Natural killer cell (primary cell): ENCODE measurements at regions not wholly inside any gene's neighbourhood (a gene's known extent, or its start where the extent isn't known, plus 50 kb on each side); places are given as distances from the start of the nearest gene placed in this dataset.

ENCODE experiments used
- ATAC-seq, 3 donors: fragments of 150-1000 bp in 2 of 3; fragments of 200-7000 bp in 1 of 3; cut with Tn5 transposase; 1 replicate in 1 of 3; 2 replicates in 2 of 3; pipeline ENCODE4 v1.10.0; 2021; ENCODE audit warnings: mild to moderate bottlenecking in 2 of 3, moderate library complexity in 2 of 3
- DNase-seq, 2 donors: peaks; one replicate each; pipeline versions ENCODE4 v3.0.0 to v3.0.0-alpha.2; 2013 to 2021; ENCODE audit warnings: mixed read lengths in 1 of 2
- H3K27ac ChIP-seq: one replicate; pipeline ENCODE4 v1.5.1; 2013; ENCODE audit warnings: mild to moderate bottlenecking, low read length
- H3K27me3 ChIP-seq: one replicate; pipeline ENCODE4 v1.6.1; 2013; ENCODE audit warnings: low read length; ENCODE audit not compliant: control insufficient read depth, insufficient read depth
- H3K36me3 ChIP-seq: one replicate; pipeline ENCODE4 v1.6.1; 2013; ENCODE audit warnings: low read length; ENCODE audit not compliant: control insufficient read depth, insufficient read depth
- H3K4me1 ChIP-seq: one replicate; pipeline ENCODE4 v1.6.1; 2013; ENCODE audit warnings: low read length; ENCODE audit not compliant: control insufficient read depth, insufficient read depth
- H3K4me3 ChIP-seq: one replicate; pipeline ENCODE4 v1.5.1; 2013; ENCODE audit warnings: low read length
- H3K9me3 ChIP-seq: one replicate; pipeline ENCODE4 v1.6.1; 2013; ENCODE audit warnings: low read length; ENCODE audit not compliant: control insufficient read depth, insufficient read depth
- H3K27ac Mint-ChIP-seq, 2 donors: one replicate each; pipeline ENCODE4 v1.8.0; 2022; ENCODE audit warnings: mild to moderate bottlenecking in 2 of 2, mixed read lengths in 2 of 2, moderate library complexity in 1 of 2
- H3K27me3 Mint-ChIP-seq, 2 donors: one replicate each; pipeline ENCODE4 v1.8.0; 2022; ENCODE audit warnings: low read depth in 2 of 2, mixed read lengths in 2 of 2
- H3K36me3 Mint-ChIP-seq: one replicate; pipeline ENCODE4 v1.8.0; 2022; ENCODE audit warnings: mixed read lengths
- H3K4me1 Mint-ChIP-seq, 2 donors: one replicate each; pipeline ENCODE4 v1.8.0; 2022; ENCODE audit warnings: mixed read lengths in 2 of 2
- H3K4me3 Mint-ChIP-seq: one replicate; pipeline ENCODE4 v1.8.0; 2022; ENCODE audit warnings: mild to moderate bottlenecking, moderate library complexity, mixed read lengths
- H3K9me3 Mint-ChIP-seq, 2 donors: one replicate each; pipeline ENCODE4 v1.8.0; 2022; ENCODE audit warnings: mixed read lengths in 2 of 2
- CTCF ChIP-seq: fragments of 200-600 bp; IDR thresholded peaks from one replicate; pipeline ENCODE4 v1.8.0; 2022; ENCODE audit warnings: antibody characterized with exemption
- WGBS: methylation state at CpG from one replicate; pipeline ENCODE4 v1.1.7; 2013; ENCODE audit warnings: missing lambda C conversion rate; ENCODE audit not compliant: insufficient coverage; 5-methylcytosine and 5-hydroxymethylcytosine counted together
- intact Hi-C: fragments of 100-400 bp; cut with micrococcal nuclease; formaldehyde crosslinking; loops from one replicate; pipeline ENCODE4 v1.14.2; 2022

GRCh38 chr20:22922987-22923386 lies 112.1 kb upstream of the SSTR4 start:
- no peaks in the 10 kb centered on the region for H3K36me3 Mint-ChIP-seq
- no peaks in the 10 kb centered on the region for H3K4me1 ChIP-seq
- no peaks in the 10 kb centered on the region for H3K27me3 ChIP-seq
- no peak for TF ChIP-seq CTCF
- H3K27me3 Mint-ChIP-seq: peaks cover 0 to 13% of the 10 kb centered on the region in 2 donors
- H3K4me3 Mint-ChIP-seq: no peak overlapping the region
- H3K27ac Mint-ChIP-seq: no peak overlapping the region
- ATAC-seq (no peak), DNase-seq (no peak)
- no peaks in the 10 kb centered on the region for H3K9me3 ChIP-seq
- WGBS: 92% methylated on average over 2 of the region's 2 CpGs
- no peak overlapping the region for H3K27ac ChIP-seq
- peaks cover 0 to 2% of the 10 kb centered on the region in 2 donors for H3K9me3 Mint-ChIP-seq
- H3K4me1 Mint-ChIP-seq: no peaks in the 10 kb centered on the region
- H3K4me3 ChIP-seq: no peak overlapping the region
- intact Hi-C loops: no loop called here
- no peaks in the 10 kb centered on the region for H3K36me3 ChIP-seq

GRCh38 chr20:22924046-22924737 lies 110.9 kb upstream of the SSTR4 start:
- ATAC-seq (no peak), DNase-seq (no peak)
- Histone ChIP-seq H3K4me3 (no peak overlapping the region), H3K27ac (no peak overlapping the region), H3K36me3 (no peaks in the 10 kb centered on the region), H3K9me3 (no peaks in the 10 kb centered on the region), H3K27me3 (no peaks in the 10 kb centered on the region), H3K4me1 (no peaks in the 10 kb centered on the region)
- Mint-ChIP-seq H3K4me1 (no peaks in the 10 kb centered on the region), H3K9me3 (peaks cover 0 to 2% of the 10 kb centered on the region in 2 donors), H3K27me3 (peaks cover 0 to 7% of the 10 kb centered on the region in 2 donors), H3K4me3 (no peak overlapping the region), H3K36me3 (no peaks in the 10 kb centered on the region), H3K27ac (no peak overlapping the region)
- TF ChIP-seq CTCF: no peak
- intact Hi-C loops: no loop called here
- WGBS: 82% methylated on average over 4 of the region's 4 CpGs

- Histone ChIP-seq H3K9me3 (no peaks in the 10 kb centered on the region), H3K27me3 (no peaks in the 10 kb centered on the region), H3K27ac (no peak overlapping the region), H3K4me1 (no peaks in the 10 kb centered on the region), H3K4me3 (no peak overlapping the region), H3K36me3 (no peaks in the 10 kb centered on the region)
- Mint-ChIP-seq H3K27ac (no peak overlapping the region), H3K4me3 (no peak overlapping the region), H3K27me3 (peaks cover 0 to 5% of the 10 kb centered on the region in 2 donors), H3K36me3 (no peaks in the 10 kb centered on the region), H3K9me3 (peaks cover 0 to 2% of the 10 kb centered on the region in 2 donors), H3K4me1 (no peaks in the 10 kb centered on the region)
- intact Hi-C loops: no loop called here
- DNase-seq (no peak), ATAC-seq (no peak)
- no peak for TF ChIP-seq CTCF
- WGBS: 0% methylated on average over 1 of the region's 3 CpGs
Measured at GRCh38 chr20:22924949-22925612, 110.0 kb upstream of the SSTR4 start.

- TF ChIP-seq CTCF: no peak
- no peaks in the 10 kb centered on the region for H3K27me3 ChIP-seq
- H3K4me3 Mint-ChIP-seq: no peak overlapping the region
- 72% methylated on average over 4 of the region's 4 CpGs for WGBS
- H3K36me3 ChIP-seq: no peaks in the 10 kb centered on the region
- no peak overlapping the region for H3K27ac ChIP-seq
- no peak overlapping the region for H3K4me3 ChIP-seq
- H3K9me3 ChIP-seq: no peaks in the 10 kb centered on the region
- H3K36me3 Mint-ChIP-seq: no peaks in the 10 kb centered on the region
- H3K27me3 Mint-ChIP-seq: peaks cover 0 to 5% of the 10 kb centered on the region in 2 donors
- H3K9me3 Mint-ChIP-seq: peaks cover 0 to 2% of the 10 kb centered on the region in 2 donors
- no peak overlapping the region for H3K27ac Mint-ChIP-seq
- DNase-seq (no peak), ATAC-seq (no peak)
- no peaks in the 10 kb centered on the region for H3K4me1 ChIP-seq
- no peaks in the 10 kb centered on the region for H3K4me1 Mint-ChIP-seq
- intact Hi-C loops: no loop called here
Measured at GRCh38 chr20:22925613-22925983, 109.5 kb upstream of the SSTR4 start.
